Stromal cell of bone marrow (primary cell): ENCODE measurements at regions not wholly inside any gene's neighbourhood (a gene's known extent, or its start where the extent isn't known, plus 50 kb on each side); places are given as distances from the start of the nearest gene placed in this dataset.

Experiments used
- DNase-seq: peaks from one replicate; pipeline ENCODE4 v3.0.0-alpha.2; 2012; ENCODE audit warnings: low read depth

DNA sequence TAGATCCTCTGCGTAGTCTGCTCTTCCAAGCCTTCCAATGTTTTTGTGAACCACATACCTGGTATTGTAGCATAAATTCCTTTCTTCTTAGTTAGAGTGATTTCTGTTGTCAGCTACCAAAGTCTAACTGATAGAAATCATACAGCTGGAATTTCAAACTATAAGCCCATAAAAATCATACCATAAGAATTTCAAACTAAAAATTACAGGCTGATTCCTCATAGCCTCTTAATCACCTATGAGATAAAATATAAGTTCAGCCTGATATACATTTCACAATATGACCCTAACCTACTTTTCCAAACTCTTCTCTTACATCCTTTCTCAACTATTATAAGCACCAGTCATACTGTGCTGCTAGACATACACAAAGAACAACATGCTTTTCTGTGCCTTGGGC is 64.8 kb downstream of the PTHLH start:
- no peak for DNase-seq

GRCh38 chr12:27906658-27907473 is 65.7 kb downstream of the PTHLH start:
- DNase-seq = no peak

GRCh38 chr12:27906127-27906500 is 66.4 kb downstream of the PTHLH start:
- DNase-seq = no peak

- DNase-seq = no peak
Observed at GRCh38 chr12:27905285-27906126, 67.0 kb downstream of the PTHLH start.

DNA sequence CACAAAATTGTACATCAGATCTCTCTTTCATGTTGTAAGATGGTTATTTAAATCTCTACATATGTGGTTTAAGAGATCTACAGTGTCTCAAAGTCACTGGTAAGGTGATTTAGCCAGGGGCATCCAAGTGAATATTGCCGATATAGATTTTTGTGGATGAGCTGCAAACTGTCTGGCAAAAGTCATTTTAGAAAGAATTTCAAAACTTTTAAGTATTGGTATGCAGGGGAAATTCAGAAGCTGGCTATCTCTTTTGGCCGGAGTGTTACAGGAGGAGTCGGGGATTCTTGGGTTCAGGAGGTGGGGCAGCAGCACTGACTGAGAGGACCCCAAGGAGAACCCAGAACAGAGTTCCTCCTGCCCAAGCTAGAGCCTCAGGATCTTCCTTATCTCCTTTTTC is 69.9 kb downstream of the PTHLH start:
- DNase-seq = no peak

GRCh38 chr12:27901959-27902358 is 70.6 kb downstream of the PTHLH start:
- DNase-seq = no peak

DNA sequence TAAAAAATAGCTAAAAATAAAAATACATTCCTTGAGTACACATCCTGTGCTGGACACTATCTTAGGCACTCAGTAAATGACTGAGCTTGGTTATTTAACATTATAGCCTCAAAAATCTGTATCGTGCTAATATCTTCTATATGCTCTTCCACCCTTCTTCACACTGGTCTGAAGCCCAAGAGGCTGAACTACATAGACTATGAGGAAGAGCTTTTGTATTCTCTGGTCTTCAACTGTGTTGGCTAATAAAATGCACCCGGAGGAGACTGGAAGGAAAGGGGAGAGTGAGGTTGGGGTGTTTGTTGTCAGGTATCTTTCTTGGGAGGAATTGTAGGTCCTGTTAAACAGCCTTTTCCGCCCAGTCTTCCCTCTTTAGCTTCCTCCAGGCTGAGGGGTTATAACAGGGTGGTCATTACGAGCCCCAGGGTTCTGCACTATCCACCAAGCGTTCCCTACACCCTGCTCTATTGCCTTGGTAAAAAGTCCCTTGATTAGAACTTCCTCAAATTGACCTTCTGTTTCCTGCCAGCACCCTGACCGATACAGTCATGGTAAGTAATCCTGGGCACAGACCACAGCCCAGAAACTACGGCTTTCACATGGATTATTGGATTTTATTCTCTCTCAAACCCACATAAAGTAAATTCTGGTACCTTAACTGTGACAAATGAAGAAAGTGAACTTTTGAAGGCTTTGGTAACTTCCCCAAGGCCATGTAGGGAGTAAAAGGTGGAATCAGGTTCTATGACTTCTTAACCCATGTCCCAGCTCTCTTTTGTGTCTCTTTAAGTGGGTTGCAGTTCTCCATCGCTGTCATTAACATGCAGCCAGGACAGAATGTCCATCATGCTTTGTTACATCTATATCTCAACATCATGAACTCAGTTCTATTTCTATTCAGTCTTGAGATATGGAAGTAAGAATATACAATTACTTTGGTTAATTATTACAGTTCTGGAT is 71.3 kb downstream of the PTHLH start:
- no peak for DNase-seq

GRCh38 chr12:27899151-27899661 is 73.3 kb downstream of the PTHLH start:
- DNase-seq = peak; percentile 95

DNA sequence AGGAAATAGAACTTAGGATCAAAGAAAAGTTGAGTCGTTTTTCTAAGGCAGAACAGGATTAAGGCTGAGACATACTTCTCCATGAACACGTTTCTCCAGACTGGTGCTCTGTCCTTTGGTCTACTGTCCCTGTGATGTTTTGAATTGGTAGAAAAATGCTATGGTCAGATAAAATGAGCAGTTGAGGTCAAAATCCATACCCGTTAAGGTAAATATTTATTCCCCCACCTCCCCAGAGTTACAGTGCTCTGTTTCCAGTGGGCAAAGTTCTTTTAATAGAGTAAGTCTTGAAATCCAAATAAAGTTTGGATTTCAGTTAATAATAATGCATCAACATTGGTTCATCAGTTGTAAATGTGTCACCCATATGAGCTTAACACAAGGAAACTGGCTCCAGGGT is 74.5 kb downstream of the PTHLH start:
- DNase-seq = no peak

GRCh38 chr12:27896419-27896990 is 76.0 kb downstream of the PTHLH start:
- DNase-seq = no peak

- no peak for DNase-seq
Observed at GRCh38 chr12:27894309-27894708, 78.2 kb downstream of the PTHLH start.

DNA sequence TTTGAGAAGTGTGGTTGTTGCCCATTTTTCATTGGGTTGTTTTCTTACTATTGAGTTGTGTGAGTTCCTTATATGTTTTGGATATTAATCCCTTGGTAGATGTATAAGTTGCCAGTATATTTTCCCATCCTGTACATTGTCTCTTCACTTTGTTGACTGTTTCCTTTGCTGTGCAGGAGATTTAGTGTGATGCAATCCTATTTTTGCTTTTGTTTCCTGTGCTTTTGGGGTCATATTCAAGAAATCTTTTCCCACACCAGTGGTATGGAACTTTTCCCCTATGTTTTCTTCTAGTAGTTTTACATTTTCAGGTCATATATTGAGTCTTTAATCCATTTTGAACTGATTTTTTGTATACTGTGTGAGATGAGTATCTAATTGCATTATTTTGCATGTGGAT is 92.8 kb downstream of the PTHLH start:
- no peak for DNase-seq

GRCh38 chr12:27875677-27876076 is 95.6 kb upstream of the MANSC4 start:
- no peak for DNase-seq

- no peak for DNase-seq
Observed at GRCh38 chr12:27873010-27873409, 93.0 kb upstream of the MANSC4 start.

- DNase-seq = no peak
Observed at GRCh38 chr12:27871946-27872345, 91.9 kb upstream of the MANSC4 start.

- DNase-seq = no peak
Observed at GRCh38 chr12:27870939-27871338, 90.9 kb upstream of the MANSC4 start.

- DNase-seq = no peak
Observed at GRCh38 chr12:27869567-27869966, 89.5 kb upstream of the MANSC4 start.

GRCh38 chr12:27868139-27868538 is 88.1 kb upstream of the MANSC4 start:
- peak; percentile 67 for DNase-seq

DNA sequence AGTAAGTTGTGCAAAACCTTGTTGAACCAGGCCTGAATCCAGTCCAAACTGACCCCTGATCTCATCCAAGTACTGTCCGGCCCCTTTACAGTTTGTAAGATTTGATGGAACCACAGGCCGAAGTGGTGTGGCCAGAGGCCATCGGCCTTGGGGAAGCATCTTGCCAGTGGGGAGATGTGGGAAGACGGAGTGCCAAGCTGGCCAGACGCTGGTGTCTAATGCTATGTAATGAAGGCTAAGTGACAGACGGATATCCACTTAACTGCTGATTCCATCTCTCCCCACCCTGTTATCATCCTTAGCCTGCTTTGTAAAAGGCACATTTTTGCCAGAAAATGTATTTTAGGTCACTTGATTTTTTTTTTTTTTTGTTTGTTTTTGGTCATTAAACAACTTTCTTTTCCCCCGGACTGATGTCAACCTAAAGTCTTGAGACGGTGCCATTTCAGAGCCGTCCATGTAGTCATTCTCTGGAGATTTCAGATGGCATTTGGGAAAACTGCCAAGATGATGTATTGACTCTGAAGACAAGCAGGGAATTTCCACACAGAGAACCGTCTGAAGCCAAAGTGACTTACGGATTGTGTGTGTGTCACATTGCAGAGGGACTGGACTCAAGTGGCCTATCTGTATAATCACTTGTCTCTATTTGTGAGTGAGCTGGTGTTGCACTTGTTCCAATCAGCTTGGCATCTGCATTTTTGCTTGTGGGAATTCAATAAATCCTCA is 86.5 kb upstream of the MANSC4 start:
- DNase-seq = no peak

DNA sequence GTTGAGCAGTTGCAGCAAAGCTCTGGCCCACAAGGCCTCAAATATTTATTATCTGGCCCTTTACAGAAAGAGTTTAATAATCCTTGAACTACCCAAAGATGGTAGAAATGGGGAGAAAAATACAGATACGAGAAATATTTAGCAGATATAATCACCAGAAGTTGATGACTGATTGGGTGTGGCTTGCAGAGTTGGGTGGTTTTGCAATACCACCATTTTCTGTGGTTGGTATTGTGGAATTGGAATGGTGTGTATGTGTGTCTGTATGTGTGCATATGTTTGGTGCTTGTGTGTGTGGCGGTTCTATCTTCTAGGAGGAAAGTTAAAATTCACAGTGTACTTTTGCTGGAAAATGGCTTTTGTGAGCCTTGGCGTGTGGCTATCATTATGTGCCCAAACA is 85.4 kb upstream of the MANSC4 start:
- DNase-seq = peak; percentile 66

DNA sequence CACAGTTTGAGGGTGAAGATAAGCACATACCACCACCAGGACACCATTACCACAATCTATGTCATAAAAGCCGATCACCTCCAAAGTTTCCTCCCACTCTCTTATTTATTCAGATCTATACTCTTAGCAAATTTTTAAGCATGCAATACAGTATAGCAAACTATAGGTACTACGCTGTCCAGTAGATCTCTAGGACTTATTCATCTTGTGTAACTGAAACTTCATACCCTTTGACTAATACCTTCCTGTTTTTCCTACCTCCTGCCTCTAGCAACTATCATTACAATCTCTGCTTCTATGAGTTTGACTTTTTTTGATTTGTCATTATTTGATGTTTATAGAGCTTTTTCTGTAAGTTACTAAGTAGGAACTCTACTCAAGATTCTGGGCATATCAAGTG is 84.5 kb upstream of the MANSC4 start:
- no peak for DNase-seq
